Natural killer cell (primary cell): ENCODE measurements at regions not wholly inside any gene's neighbourhood (a gene's known extent, or its start where the extent isn't known, plus 50 kb on each side); places are given as distances from the start of the nearest gene placed in this dataset.

Source experiments
- ATAC-seq, 3 donors: fragments of 150-1000 bp in 2 of 3; fragments of 200-7000 bp in 1 of 3; cut with Tn5 transposase; 1 replicate in 1 of 3; 2 replicates in 2 of 3; pipeline ENCODE4 v1.10.0; 2021; ENCODE audit warnings: mild to moderate bottlenecking in 2 of 3, moderate library complexity in 2 of 3
- DNase-seq, 2 donors: peaks; one replicate each; pipeline versions ENCODE4 v3.0.0 to v3.0.0-alpha.2; 2013 to 2021; ENCODE audit warnings: mixed read lengths in 1 of 2
- H3K27ac ChIP-seq: one replicate; pipeline ENCODE4 v1.5.1; 2013; ENCODE audit warnings: mild to moderate bottlenecking, low read length
- H3K27me3 ChIP-seq: one replicate; pipeline ENCODE4 v1.6.1; 2013; ENCODE audit warnings: low read length; ENCODE audit not compliant: control insufficient read depth, insufficient read depth
- H3K36me3 ChIP-seq: one replicate; pipeline ENCODE4 v1.6.1; 2013; ENCODE audit warnings: low read length; ENCODE audit not compliant: control insufficient read depth, insufficient read depth
- H3K4me1 ChIP-seq: one replicate; pipeline ENCODE4 v1.6.1; 2013; ENCODE audit warnings: low read length; ENCODE audit not compliant: control insufficient read depth, insufficient read depth
- H3K4me3 ChIP-seq: one replicate; pipeline ENCODE4 v1.5.1; 2013; ENCODE audit warnings: low read length
- H3K9me3 ChIP-seq: one replicate; pipeline ENCODE4 v1.6.1; 2013; ENCODE audit warnings: low read length; ENCODE audit not compliant: control insufficient read depth, insufficient read depth
- H3K27ac Mint-ChIP-seq, 2 donors: one replicate each; pipeline ENCODE4 v1.8.0; 2022; ENCODE audit warnings: mild to moderate bottlenecking in 2 of 2, mixed read lengths in 2 of 2, moderate library complexity in 1 of 2
- H3K27me3 Mint-ChIP-seq, 2 donors: one replicate each; pipeline ENCODE4 v1.8.0; 2022; ENCODE audit warnings: low read depth in 2 of 2, mixed read lengths in 2 of 2
- H3K36me3 Mint-ChIP-seq: one replicate; pipeline ENCODE4 v1.8.0; 2022; ENCODE audit warnings: mixed read lengths
- H3K4me1 Mint-ChIP-seq, 2 donors: one replicate each; pipeline ENCODE4 v1.8.0; 2022; ENCODE audit warnings: mixed read lengths in 2 of 2
- H3K4me3 Mint-ChIP-seq: one replicate; pipeline ENCODE4 v1.8.0; 2022; ENCODE audit warnings: mild to moderate bottlenecking, moderate library complexity, mixed read lengths
- H3K9me3 Mint-ChIP-seq, 2 donors: one replicate each; pipeline ENCODE4 v1.8.0; 2022; ENCODE audit warnings: mixed read lengths in 2 of 2
- CTCF ChIP-seq: fragments of 200-600 bp; IDR thresholded peaks from one replicate; pipeline ENCODE4 v1.8.0; 2022; ENCODE audit warnings: antibody characterized with exemption
- WGBS: methylation state at CpG from one replicate; pipeline ENCODE4 v1.1.7; 2013; ENCODE audit warnings: missing lambda C conversion rate; ENCODE audit not compliant: insufficient coverage; 5-methylcytosine and 5-hydroxymethylcytosine counted together
- intact Hi-C: fragments of 100-400 bp; cut with micrococcal nuclease; formaldehyde crosslinking; loops from one replicate; pipeline ENCODE4 v1.14.2; 2022

GRCh38 chr6:1224514-1224913, 87.4 kb upstream of the FOXQ1 start:
- 86% methylated on average over 2 of the region's 2 CpGs for whole genome bisulfite sequencing
- peaks cover 14 to 30% of the 10 kb centered on the region in 2 donors for H3K27me3 Mint-ChIP-seq
- intact Hi-C loops = no loop called here
- TF ChIP-seq CTCF = no peak
- H3K27me3 ChIP-seq = no peaks in the 10 kb centered on the region
- H3K27ac Mint-ChIP-seq = no peak overlapping the region
- no peaks in the 10 kb centered on the region for H3K4me1 Mint-ChIP-seq
- no peaks in the 10 kb centered on the region for H3K9me3 Mint-ChIP-seq
- no peaks in the 10 kb centered on the region for H3K36me3 Mint-ChIP-seq
- no peak overlapping the region for H3K4me3 ChIP-seq
- H3K27ac ChIP-seq = no peak overlapping the region
- no peak for ATAC-seq
- no peak overlapping the region for H3K4me3 Mint-ChIP-seq
- no peak for DNase-seq
- H3K9me3 ChIP-seq = no peaks in the 10 kb centered on the region
- H3K36me3 ChIP-seq = no peaks in the 10 kb centered on the region
- no peaks in the 10 kb centered on the region for H3K4me1 ChIP-seq

- Mint-ChIP-seq H3K4me1 (no peaks in the 10 kb centered on the region), H3K36me3 (no peaks in the 10 kb centered on the region), H3K27ac (no peak overlapping the region), H3K27me3 (peaks cover 13 to 27% of the 10 kb centered on the region in 2 donors), H3K4me3 (no peak overlapping the region), H3K9me3 (no peaks in the 10 kb centered on the region)
- H3K27me3 ChIP-seq = no peaks in the 10 kb centered on the region
- no peaks in the 10 kb centered on the region for H3K9me3 ChIP-seq
- H3K27ac ChIP-seq = no peak overlapping the region
- no peaks in the 10 kb centered on the region for H3K36me3 ChIP-seq
- intact Hi-C loops = no loop called here
- H3K4me3 ChIP-seq = no peak overlapping the region
- TF ChIP-seq CTCF = no peak
- WGBS = 84% methylated on average over 11 of the region's 13 CpGs
- DNase-seq (no peak), ATAC-seq (no peak)
- H3K4me1 ChIP-seq = no peaks in the 10 kb centered on the region
Observed at GRCh38 chr6:1222728-1223595, 88.9 kb upstream of the FOXQ1 start.

DNA sequence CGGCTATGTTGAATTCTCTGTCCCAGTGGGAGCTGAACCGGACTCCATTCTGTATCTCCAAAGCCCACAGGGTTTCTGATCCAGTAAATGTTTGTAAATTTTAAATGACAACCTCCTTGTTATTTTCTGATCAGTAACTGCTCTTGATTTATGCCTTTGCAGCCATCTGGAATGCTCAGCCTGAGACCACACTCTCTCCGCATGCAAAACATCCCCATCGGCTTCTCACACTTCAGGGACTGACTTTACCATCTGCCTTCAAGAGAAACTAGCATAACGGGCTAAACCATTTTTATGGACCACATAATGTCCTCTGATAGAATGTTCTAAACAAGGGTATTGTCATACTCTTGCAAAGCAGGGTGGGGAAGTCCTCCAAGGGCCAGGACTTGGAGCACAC, 94.5 kb upstream of the FOXQ1 start:
- Mint-ChIP-seq H3K27ac (no peak overlapping the region), H3K36me3 (no peaks in the 10 kb centered on the region), H3K9me3 (no peaks in the 10 kb centered on the region), H3K4me1 (no peaks in the 10 kb centered on the region), H3K27me3 (peaks cover 12 to 20% of the 10 kb centered on the region in 2 donors), H3K4me3 (no peak overlapping the region)
- Histone ChIP-seq H3K36me3 (no peaks in the 10 kb centered on the region), H3K4me1 (no peaks in the 10 kb centered on the region), H3K4me3 (no peak overlapping the region), H3K27ac (no peak overlapping the region), H3K9me3 (no peaks in the 10 kb centered on the region), H3K27me3 (no peaks in the 10 kb centered on the region)
- intact Hi-C loops = no loop called here
- WGBS = 96% methylated on average over 5 of the region's 5 CpGs
- DNase-seq = no peak
- no peak for TF ChIP-seq CTCF
- no peak for ATAC-seq
